ENCODE measurements at regions not wholly inside any gene's neighbourhood (a gene's known extent, or its start where the extent isn't known, plus 50 kb on each side); places are given as distances from the start of the nearest gene placed in this dataset.

- TF ChIP-seq POLR2A (IDR thresholded peaks at IDR 0.05) (no peak), CTCF (IDR thresholded peaks at IDR 0.05) (no peak), POLR2AphosphoS5 (IDR thresholded peaks at IDR 0.05) (no peak)
Measured at GRCh38 chr14:100467046-100467750, 120.0 kb downstream of the BEGAIN start.
